ENCODE measurements at regions not wholly inside any gene's neighbourhood (a gene's known extent, or its start where the extent isn't known, plus 50 kb on each side); places are given as distances from the start of the nearest gene placed in this dataset.

GRCh38 chr2:106257830-106258229 is 63.7 kb upstream of the UXS1 start:
- TF ChIP-seq CTCF (conservative IDR thresholded peaks at IDR 0.05) (no peak), ZFX (IDR thresholded peaks at IDR 0.05) (no peak)
